HG03280 (cell line): ENCODE measurements at regions not wholly inside any gene's neighbourhood (a gene's known extent, or its start where the extent isn't known, plus 50 kb on each side); places are given as distances from the start of the nearest gene placed in this dataset.

Experiments used
- ATAC-seq: cut with Tn5 transposase; IDR thresholded peaks from one replicate; pipeline ENCODE4 v1.9.1; 2021; ENCODE audit warnings: mild to moderate bottlenecking, moderate library complexity; ENCODE audit not compliant: unreplicated experiment

DNA sequence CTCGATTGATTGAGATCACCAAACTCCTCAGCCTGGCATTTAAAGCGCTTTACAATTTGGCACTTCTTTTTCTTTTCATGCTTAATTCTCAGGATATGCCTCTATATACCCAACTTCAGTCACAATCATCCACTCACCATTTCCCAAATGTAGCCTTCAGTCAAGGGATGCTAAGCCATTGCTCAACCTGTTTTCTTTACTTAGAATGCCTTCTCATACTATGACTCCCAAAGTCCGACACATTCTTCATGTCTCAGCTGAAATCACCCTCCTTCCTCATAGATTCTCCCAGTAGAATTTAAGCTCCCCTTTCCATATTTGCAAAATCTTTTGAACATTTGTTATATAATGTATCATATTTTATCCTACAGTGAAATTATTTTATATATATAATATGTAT is 467.0 kb downstream of the LRIG3 start:
- no peak for ATAC-seq

- ATAC-seq = no peak
These were observed 465.2 kb downstream of the LRIG3 start for GRCh38 chr12:58455136-58455535.

- no peak for ATAC-seq
These were observed 462.2 kb downstream of the LRIG3 start for GRCh38 chr12:58458102-58458501.

GRCh38 chr12:58459191-58459590 is 461.1 kb downstream of the LRIG3 start:
- ATAC-seq = no peak

DNA sequence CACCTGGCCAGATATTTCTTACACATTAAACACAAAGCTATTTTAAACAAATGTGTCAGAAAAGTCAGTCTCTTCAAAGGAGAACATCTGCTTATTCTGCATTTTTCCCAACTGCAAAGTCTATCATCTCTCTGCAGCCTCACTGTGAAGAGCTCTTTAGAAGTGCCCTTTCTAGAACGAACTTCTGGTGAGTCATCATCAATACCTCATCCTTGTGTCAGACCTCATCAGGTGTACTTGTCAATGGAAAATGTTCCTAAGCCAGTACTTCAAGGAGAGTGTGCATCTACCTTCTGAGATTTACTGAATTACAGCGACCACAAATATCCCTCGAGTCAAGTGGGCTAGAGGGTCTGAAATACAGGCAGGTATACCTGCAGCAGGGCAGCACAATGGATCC is 457.3 kb downstream of the LRIG3 start:
- no peak for ATAC-seq

DNA sequence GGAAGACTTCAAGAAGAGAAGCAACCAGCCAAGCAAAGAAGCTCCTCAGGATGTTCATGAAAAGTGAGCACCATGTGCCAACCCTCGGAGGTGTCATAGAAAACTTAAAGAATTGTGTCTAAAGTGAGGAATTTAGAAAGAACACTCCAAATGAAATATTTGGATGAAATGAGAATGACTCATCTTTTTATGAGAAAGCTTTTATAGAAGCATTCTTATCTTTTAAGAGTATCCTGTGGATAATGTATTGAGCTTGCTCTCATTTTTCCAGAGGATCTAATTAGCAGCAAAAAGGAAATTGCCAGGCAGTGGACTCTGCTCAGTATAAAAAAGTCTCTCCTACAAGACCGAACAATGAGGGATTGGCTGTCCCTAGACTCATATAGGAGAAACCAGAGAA is 454.9 kb downstream of the LRIG3 start:
- ATAC-seq = no peak

GRCh38 chr12:58470266-58471010 is 449.9 kb downstream of the LRIG3 start:
- ATAC-seq = no peak

- ATAC-seq = no peak
These were observed 440.9 kb downstream of the LRIG3 start for GRCh38 chr12:58479401-58479800.

GRCh38 chr12:58481811-58482210 is 438.5 kb downstream of the LRIG3 start:
- no peak for ATAC-seq

GRCh38 chr12:58487255-58487654 is 433.0 kb downstream of the LRIG3 start:
- ATAC-seq = no peak

DNA sequence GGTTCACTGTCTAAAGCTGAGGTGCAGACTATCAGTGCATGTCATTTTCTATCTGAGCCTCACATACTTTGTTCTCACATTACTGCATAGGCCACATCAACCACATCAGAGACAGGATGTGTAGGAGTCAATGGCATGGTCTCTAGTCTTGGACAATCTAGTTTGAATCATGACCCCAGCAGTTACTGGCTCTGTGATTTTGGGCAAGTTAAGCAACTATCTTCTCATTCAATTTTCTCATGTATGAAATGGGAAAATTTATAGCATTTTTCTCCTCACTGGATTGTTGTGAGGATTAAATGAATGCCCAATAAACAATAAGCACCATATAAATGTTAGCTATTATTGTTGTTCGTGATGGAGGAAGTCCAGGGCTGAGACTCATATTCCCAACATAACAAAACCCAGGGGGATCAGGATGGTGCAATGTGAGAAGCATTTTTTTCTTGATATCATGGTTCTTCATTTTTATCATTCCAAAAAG is 432.6 kb downstream of the LRIG3 start:
- no peak for ATAC-seq

DNA sequence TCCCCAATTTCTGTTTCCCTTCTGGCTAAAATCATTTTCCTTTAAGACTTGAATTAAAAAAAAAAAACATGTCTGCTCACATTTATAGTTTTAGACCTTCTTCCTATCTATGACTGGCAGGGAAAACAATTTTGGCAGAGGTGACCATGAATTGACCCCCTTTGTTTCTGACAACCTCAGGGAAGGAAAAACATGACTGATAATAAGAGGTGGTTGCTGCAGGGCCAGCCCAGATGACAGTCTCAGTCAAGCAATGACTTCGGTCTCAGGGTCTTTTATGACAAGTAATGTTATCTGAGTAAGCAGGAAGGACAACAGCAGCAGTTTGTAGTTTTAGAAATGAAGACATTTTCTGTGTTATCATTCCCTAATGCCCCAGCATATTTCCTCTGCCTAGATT is 430.9 kb downstream of the LRIG3 start:
- ATAC-seq = no peak

- ATAC-seq = no peak
These were observed 429.0 kb downstream of the LRIG3 start for GRCh38 chr12:58491306-58491705.

DNA sequence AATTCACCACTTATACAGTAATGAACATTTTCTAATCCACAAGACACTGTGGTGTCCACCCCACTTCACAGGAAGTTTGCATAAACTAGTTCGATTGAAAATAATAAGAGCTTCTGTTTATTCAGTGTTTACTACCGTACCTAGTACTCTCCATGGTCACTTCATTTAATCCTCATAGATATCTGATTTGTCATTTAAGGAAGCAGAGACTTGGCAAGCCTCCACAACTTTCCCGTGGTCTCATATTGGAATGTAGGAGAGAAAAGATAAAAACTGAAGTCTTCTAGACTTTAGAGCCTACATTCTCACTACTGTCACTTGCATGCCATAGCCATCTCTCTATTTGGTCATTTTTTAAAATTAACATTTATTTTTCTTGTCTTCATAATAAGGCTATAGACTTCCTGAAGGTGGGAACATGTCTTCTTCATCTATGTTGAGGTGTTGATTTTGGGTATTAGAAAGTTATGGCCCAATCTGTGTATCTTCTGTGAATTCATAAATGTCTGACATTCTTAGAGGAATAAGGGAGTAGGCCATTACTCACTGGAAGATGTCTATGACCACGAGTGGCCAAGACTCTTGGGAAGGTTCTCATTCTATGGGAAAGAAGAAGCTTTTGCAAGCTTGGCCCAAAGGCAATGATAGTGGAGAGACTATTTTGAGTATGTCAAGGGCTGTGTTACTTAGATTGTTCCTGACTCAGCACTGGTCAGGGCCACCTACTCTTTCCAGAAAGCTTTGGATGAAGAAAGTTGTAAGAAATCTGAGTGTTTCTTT is 423.7 kb downstream of the LRIG3 start:
- no peak for ATAC-seq

- no peak for ATAC-seq
These were observed 419.9 kb downstream of the LRIG3 start for GRCh38 chr12:58500399-58500798.

DNA sequence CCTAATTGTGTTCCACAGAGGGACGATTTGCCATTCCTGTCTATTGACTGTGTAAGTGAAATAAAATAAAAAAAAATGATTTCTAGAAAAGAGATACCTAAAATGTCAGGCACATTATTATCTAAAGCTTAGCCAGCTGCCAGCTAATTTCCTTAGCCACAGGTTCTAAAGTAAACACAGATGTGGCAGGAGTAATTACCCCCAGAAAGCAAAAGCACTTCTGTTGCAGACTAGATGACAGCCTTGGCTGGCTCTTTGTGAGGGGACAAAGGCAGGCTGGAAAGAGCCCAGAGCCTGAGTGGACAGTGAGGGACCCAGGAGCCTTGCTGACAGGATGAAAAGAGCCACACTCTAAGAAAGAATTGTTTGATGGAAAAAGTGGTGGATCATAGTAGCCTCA is 418.1 kb downstream of the LRIG3 start:
- no peak for ATAC-seq

GRCh38 chr12:58502841-58503240 is 417.5 kb downstream of the LRIG3 start:
- no peak for ATAC-seq

DNA sequence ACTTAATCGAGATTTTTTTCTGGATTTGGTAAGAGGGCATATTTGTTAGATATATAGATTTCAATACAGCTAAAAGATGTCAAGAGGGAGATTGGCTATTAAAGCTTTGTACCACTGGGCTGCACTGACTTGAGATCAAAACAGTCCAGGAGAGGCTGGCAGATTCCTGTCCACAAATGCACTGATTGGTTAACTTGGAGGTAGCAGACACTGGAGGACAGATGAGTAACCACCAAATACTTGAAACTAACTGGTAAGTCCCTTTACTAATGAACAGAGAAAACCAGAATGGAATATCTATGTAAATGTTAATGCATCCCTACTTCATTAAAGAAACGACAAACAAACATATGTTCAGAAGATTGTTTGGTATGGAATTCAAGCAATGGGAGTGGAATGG is 416.6 kb downstream of the LRIG3 start:
- ATAC-seq = no peak

DNA sequence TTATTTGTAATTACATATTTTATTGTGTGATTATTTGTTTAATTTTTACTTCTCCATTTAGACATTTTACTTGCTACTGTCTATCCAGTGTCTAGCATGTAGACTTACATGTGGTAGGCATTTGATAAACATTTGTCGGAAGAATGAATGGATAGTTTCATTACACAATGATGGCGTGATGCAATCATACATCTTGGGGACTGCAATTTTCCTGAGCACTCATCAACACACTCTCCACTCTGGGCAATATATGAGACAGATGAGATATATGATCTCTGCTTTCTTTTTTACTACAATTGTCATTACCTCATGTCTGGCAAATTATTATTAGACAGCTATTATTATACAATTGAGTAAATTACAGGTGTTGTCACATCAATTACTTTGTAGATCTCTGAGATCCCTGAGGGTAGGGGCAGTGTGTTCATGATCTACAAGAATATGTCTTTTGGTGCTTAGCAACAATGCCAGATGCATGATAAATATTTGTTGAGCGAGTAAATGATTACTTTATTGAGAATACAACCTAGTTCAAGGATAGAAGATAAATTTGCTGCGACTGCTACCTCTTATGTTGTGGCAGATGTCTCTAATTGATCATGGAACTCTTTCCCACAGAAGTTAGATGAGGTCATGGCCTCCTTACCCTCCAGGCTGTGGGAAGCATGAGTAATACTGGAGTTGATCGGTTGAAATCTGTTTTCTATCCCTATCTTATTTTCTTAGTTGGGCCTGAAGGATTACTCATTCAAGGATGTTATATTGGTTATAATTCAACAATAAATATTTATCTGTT is 416.0 kb downstream of the LRIG3 start:
- ATAC-seq = no peak

- ATAC-seq = no peak
These were observed 411.0 kb downstream of the LRIG3 start for GRCh38 chr12:58509116-58509885.
